ENCODE measurements at regions not wholly inside any gene's neighbourhood (a gene's known extent, or its start where the extent isn't known, plus 50 kb on each side); places are given as distances from the start of the nearest gene placed in this dataset.
"Not testable (repeated sequence)": the region's sequence is repeated elsewhere in the genome, so short reads cannot be mapped to it uniquely, and the experiment has no call there.

DNA sequence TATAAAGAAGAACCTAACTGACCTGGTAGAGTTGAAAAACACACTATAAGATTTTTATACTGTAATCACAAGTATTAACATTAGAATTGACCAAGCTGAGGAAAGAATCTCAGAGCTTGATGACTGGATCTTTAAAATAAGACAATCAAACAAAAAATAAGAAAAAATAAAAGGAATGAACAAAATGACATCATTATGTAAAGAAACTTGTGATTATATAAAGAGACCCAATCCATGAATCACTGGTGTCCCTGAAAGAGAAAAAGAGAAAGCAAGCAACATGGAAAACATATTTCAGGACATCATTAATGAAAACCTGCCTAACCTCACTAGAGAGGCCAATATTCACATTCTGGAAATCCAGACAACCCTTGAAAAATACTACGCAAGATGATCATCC, 822.5 kb upstream of the SLITRK5 start:
- no peak for DNase-seq (ENCODE audit: low read depth, low spot score)

- DNase-seq (ENCODE audit: low read depth, low spot score): peak; percentile 69
These were observed 814.2 kb upstream of the SLITRK5 start for GRCh38 chr13:86856991-86857390.

- no peak for DNase-seq (ENCODE audit: low read depth, low spot score)
These were observed 813.0 kb upstream of the SLITRK5 start for GRCh38 chr13:86858216-86858615.

- peak; percentile 26 for DNase-seq (ENCODE audit: low read depth, low spot score)
These were observed 809.0 kb upstream of the SLITRK5 start for GRCh38 chr13:86862137-86862536.

- no peak for DNase-seq (ENCODE audit: low read depth, low spot score)
These were observed 806.8 kb upstream of the SLITRK5 start for GRCh38 chr13:86864376-86864775.

- no peak for DNase-seq (ENCODE audit: low read depth, low spot score)
These were observed 800.7 kb upstream of the SLITRK5 start for GRCh38 chr13:86870444-86870843.

- no peak for DNase-seq (ENCODE audit: low read depth, low spot score)
These were observed 793.7 kb upstream of the SLITRK5 start for GRCh38 chr13:86877441-86877840.

GRCh38 chr13:86878781-86879180, 792.4 kb upstream of the SLITRK5 start:
- no peak for DNase-seq (ENCODE audit: low read depth, low spot score)

DNA sequence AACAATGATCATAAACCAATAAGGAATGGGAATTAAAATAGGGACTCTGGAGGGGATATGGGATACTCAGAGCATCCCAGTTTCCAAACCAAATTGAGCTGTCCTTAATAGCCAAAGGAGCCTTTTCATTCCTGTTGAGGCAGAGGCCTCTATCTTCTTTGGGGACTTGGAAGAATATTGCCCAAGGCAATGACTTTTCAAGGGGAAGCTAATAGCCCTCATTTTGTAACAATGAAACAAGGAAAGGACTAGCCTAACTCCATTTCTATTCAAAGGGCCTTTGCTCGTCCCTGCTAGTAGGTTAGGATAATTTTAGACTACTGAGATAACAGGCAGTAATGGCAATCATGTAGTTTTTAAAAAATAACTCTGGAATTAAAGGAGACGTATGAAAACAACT, 789.8 kb upstream of the SLITRK5 start:
- peak; percentile 66 for DNase-seq (ENCODE audit: low read depth, low spot score)

GRCh38 chr13:86882107-86882506, 789.1 kb upstream of the SLITRK5 start:
- DNase-seq (ENCODE audit: low read depth, low spot score): peak; percentile 83

- DNase-seq (ENCODE audit: low read depth, low spot score): no peak
These were observed 788.3 kb upstream of the SLITRK5 start for GRCh38 chr13:86882835-86883234.

DNA sequence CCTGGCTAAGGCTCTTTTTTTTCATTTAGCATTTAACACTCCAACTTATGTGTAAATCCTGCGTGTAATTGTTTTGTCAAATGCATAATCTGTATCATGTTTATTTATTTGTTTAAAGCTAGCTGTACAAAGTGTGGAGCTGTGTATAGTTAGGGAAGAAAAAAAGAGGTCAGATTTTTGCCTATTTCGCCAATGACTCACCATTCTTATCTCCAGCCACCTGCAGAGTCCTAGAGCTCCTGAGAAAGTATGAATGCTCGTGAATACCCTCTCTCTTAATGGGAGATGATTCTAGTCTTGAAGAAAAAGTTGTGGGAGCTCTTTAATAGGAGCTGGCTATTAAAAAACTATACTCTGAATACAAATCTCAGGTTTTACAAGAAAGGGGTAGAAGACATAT, 778.8 kb upstream of the SLITRK5 start:
- no peak for DNase-seq (ENCODE audit: low read depth, low spot score)

GRCh38 chr13:86900906-86901305, 770.3 kb upstream of the SLITRK5 start:
- no peak for DNase-seq (ENCODE audit: low read depth, low spot score)

DNA sequence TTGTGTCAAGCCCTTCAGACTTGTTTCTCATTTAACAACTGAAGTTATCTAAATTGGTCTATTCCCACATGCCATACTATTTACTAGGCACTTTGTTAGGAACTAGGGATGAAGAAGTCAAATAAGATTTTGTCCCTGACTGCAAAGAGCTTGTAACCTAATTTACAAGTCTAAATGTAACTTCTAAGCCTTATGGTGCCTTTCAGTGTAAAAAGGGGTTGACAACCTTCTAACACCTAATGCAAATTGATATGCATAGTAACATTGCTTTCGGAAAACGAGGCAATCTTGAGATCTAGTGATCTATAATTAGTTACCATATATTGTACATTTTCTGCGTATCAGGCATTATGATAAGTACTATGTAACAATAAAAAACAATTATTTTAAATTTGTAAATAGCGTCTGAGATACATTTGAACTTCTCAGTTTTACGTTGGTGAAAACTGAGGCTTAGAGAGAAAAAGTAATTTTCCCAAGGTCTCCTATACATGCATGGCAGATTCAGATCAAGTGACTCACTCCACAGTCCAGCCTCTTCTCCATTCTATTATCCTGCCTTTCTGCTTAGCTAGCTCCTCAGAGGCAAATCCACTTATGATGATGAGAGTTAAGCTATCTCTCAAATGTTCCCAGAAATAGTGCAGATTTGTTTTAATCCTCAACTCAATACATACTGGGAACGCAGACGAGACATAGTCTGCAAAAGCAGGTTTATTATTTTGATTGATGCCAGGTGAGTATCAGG, 764.9 kb upstream of the SLITRK5 start:
- DNase-seq (ENCODE audit: low read depth, low spot score): no peak

GRCh38 chr13:86907156-86907555, 764.0 kb upstream of the SLITRK5 start:
- DNase-seq (ENCODE audit: low read depth, low spot score): no peak

DNA sequence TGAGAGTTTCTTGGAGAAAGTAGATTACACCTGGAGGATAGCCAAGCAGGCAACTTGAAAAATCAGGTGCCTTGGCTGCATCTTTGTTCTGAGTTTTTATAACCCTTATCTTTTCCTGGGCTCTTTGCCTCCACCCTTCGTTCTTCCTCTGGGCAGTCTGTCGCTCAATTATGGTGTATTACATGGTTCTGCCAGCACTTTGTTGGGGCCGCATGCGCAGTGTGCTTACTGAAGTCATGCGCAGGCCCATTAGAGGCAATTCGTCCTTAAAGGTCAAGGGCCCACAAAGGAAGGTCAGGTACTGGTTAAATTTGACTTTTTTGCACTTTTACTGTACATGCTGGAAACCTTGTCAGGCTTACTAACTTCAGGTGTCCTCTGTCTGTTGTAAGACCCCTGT, 761.9 kb upstream of the SLITRK5 start:
- DNase-seq (ENCODE audit: low read depth, low spot score): no peak

DNA sequence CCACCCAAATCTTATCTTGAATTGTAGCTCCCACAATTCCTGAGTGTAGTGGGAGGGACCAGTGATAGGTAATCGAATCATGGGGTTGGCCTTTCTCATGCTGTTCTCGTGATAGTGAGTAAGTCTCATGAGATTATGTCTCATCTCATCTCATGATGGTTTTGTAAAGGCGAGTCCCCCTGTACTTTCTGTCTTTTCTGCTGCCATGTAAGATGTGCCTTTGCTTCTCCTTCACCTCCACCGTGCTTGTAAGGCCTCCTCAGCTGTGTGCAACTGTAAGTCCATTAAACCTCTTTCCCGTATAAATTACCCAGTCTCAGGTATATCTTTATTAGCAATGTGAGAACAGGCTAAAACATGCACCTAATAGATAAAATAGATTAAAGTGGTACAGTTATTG, 756.4 kb upstream of the SLITRK5 start:
- no peak for DNase-seq (ENCODE audit: low read depth, low spot score)

DNA sequence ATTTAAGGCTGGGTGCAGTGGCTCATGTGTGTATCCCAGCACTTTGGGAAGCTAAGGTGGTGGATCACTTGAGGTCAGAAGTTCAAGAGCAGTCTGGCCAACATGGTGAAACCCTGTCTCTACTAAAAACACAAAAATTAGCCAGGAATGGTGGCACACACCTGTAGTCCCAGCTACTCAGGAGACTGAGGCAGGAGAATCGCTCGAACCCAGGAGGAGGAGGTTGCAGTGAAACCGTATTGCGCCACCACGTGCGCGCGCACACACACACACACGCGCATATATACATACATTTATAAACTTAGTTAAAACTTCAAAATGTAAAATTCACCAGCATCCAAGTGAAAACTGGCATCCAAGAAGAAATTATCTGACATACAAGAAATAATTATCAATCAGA, 753.7 kb upstream of the SLITRK5 start:
- not testable (repeated sequence) for DNase-seq (ENCODE audit: low read depth, low spot score)

DNA sequence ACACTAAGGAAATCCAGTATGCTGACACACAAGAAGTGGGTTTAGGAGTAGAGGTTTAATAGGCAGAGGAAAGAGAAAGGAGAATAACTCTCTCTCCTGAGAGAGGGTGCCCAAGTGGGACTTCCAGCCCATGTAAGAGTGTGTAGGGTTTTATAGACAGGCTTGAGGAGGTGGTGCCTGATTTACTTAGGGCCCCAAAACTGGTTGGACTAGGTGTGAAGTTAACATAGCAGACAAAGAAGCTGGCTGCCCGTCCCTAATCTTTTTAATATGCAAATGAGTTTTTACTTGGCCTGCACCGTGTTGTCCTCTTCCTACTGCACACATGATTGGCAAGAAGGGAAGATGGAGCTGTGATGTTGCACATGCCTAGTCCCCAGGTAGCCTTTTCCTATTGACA, 752.5 kb upstream of the SLITRK5 start:
- DNase-seq (ENCODE audit: low read depth, low spot score): peak; percentile 35

GRCh38 chr13:86920961-86921360, 750.2 kb upstream of the SLITRK5 start:
- DNase-seq (ENCODE audit: low read depth, low spot score): no peak

- no peak for DNase-seq (ENCODE audit: low read depth, low spot score)
These were observed 748.2 kb upstream of the SLITRK5 start for GRCh38 chr13:86922936-86923335.

GRCh38 chr13:86926916-86927315, 744.3 kb upstream of the SLITRK5 start:
- not testable (repeated sequence) for DNase-seq (ENCODE audit: low read depth, low spot score)

DNA sequence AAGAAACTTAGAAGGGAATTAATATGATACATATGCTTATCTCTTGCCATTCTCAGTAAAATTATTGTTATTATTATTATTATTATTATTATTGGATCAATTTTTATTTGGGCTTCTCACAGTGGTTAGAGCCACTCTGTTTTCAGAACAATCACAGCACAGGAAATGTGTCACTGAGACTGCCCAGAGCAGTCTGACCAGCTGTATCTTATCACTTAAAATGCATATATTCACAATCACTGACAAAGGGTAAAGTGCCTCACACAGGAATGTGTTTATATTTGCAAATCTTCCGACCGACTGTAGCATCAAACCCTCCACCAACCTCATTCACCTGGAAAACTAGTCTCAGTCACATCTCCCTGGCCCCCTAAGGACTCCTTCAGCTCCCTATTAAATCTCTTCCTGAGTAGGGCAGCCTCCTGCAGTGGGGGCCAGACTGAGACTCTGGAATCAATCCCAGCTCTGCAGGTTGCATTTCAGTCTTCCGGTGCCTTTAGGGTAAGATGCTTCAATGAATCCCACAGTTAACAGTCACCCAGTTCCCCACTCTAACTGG, 738.3 kb upstream of the SLITRK5 start:
- peak; percentile 50 for DNase-seq (ENCODE audit: low read depth, low spot score)

DNA sequence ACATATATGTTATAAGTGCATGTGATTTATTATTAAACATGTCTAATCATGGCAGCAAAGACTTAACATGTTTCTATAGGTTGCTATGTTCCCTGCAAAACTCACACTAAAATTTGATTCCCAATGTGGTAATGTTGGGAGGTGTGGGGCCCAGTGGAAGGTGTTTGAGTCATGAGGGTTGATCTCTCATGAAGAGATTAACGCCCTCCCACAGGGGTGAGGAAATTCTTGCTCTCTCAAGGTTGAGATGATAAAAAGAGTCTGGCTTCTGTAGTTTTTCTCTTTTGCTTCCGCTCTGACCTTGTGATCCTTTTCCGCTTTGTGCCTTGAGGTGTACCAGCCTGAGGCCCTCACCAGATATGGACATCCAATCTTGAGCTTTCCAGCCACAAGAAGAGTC, 737.5 kb upstream of the SLITRK5 start:
- no peak for DNase-seq (ENCODE audit: low read depth, low spot score)
